HCT116 (cell line): ENCODE measurements at regions not wholly inside any gene's neighbourhood (a gene's known extent, or its start where the extent isn't known, plus 50 kb on each side); places are given as distances from the start of the nearest gene placed in this dataset.

Experiments used
- ATAC-seq: fragments of 200-7000 bp; cut with Tn5 transposase; 2 replicates; pipeline ENCODE4 v1.9.1; 2020; ENCODE audit warnings: mild to moderate bottlenecking, moderate library complexity
- BruUV-seq: library from RNA; stranded (reverse); fragments of 400-500 nt; replicated peaks from 2 replicates; lab custom pipeline; 2021; lab: Mats Ljungman, UMichigan
- CTCF ChIA-PET: fragments of 300-600 bp; sonication (Branson Sonifier 250); formaldehyde crosslinking; loops from one replicate; lab custom pipeline; 2021; ENCODE audit warnings: antibody characterized with exemption; lab: Charles Lee
- POLR2A ChIA-PET: fragments of 300-600, 350-600 bp; sonication (Branson Sonifier 250); formaldehyde crosslinking; loops from one replicate; lab custom pipeline; 2021; ENCODE audit warnings: antibody characterized with exemption; lab: Charles Lee
- RAD21 ChIA-PET, 2 experiments: fragments of 300-600 bp; sonication (Branson Sonifier 250); formaldehyde crosslinking; loops; one replicate each; lab custom pipeline; 2023; ENCODE audit warnings: low total read pairs in 2 of 2; ENCODE audit not compliant: uncharacterized antibody in 2 of 2, unreplicated experiment in 2 of 2, low non-redundant PET in 1 of 2; lab: Charles Lee
- DNase-seq: peaks from one replicate; pipeline ENCODE4 v3.0.0-alpha.2; 2010; ENCODE audit warnings: low read depth, low spot score
- H2AFZ ChIP-seq: fragments of 200-600 bp; shearing (Covaris generic), sonication (generic); 2 replicates; pipeline ENCODE4 v1.6.1; 2017; ENCODE audit warnings: low read depth, mixed run types, mixed read lengths, antibody characterized with exemption, low read length; ENCODE audit not compliant: poor library complexity, severe bottlenecking
- H3K27ac ChIP-seq: 2 replicates; pipeline ENCODE4 v1.5.1; 2012; ENCODE audit warnings: low read depth, low read length
- H3K27me3 ChIP-seq: fragments of 200-600 bp; sonication (generic); 2 replicates; pipeline ENCODE4 v1.6.1; 2016; ENCODE audit warnings: mixed run types, low read length, mixed read lengths; ENCODE audit not compliant: insufficient read depth
- H3K36me3 ChIP-seq, 2 experiments: fragments of 200-500 bp in 1 of 2; fragments of 200-600 bp in 1 of 2; sonication (Bioruptor generic) in 1 of 2; sonication (generic) in 1 of 2; 2 replicates each; pipeline versions ENCODE4 v1.5.1 to v1.6.1; 2014 to 2016; ENCODE audit warnings: low read length in 2 of 2, inconsistent platforms in 1 of 2, mixed read lengths in 1 of 2, mixed run types in 1 of 2; ENCODE audit not compliant: insufficient read depth in 2 of 2, control insufficient read depth in 1 of 2
- H3K4me1 ChIP-seq, 2 experiments: fragments of 200-600 bp in 1 of 2; sonication (generic) in 1 of 2; 2 replicates each; pipeline versions ENCODE4 v1.5.1 to v1.6.1; 2012 to 2017; ENCODE audit warnings: low read length in 2 of 2, inconsistent platforms in 1 of 2, mild to moderate bottlenecking in 1 of 2, mixed read lengths in 1 of 2, mixed run types in 1 of 2, moderate library complexity in 1 of 2; ENCODE audit not compliant: insufficient read depth in 2 of 2, control insufficient read depth in 1 of 2
- H3K4me2 ChIP-seq: fragments of 200-600 bp; sonication (generic); 2 replicates; pipeline ENCODE4 v1.6.1; 2017; ENCODE audit warnings: mixed run types, low read length, mixed read lengths
- H3K4me3 ChIP-seq, 2 experiments: fragments of 200-600 bp in 1 of 2; sonication (generic) in 1 of 2; replicated peaks in 1 of 2; 2 replicates each; pipeline ENCODE4 v1.5.1; 2011 to 2016; ENCODE audit warnings: low read length in 2 of 2, control low read depth in 1 of 2, low read depth in 1 of 2, mild to moderate bottlenecking in 1 of 2, mixed read lengths in 1 of 2, mixed run types in 1 of 2
- H3K79me2 ChIP-seq: fragments of 200-600 bp; sonication (generic); 2 replicates; pipeline ENCODE4 v1.6.1; 2017; ENCODE audit warnings: mild to moderate bottlenecking, mixed run types, low read length, moderate library complexity, mixed read lengths; ENCODE audit not compliant: insufficient read depth
- H3K9ac ChIP-seq: fragments of 200-600 bp; sonication (generic); 2 replicates; pipeline ENCODE4 v1.6.1; 2016; ENCODE audit warnings: low read length, mixed read lengths
- H3K9me2 ChIP-seq: fragments of 200-600 bp; sonication (generic), shearing (Covaris generic); 2 replicates; pipeline ENCODE4 v1.6.1; 2017; ENCODE audit warnings: mixed run types, mild to moderate bottlenecking, moderate library complexity; ENCODE audit not compliant: insufficient read depth
- H3K9me3 ChIP-seq, 2 experiments: fragments of 200-500 bp in 1 of 2; fragments of 200-600 bp in 1 of 2; sonication (Bioruptor generic) in 1 of 2; sonication (generic) in 1 of 2; 2 replicates each; pipeline ENCODE4 v1.6.1; 2014 to 2017; ENCODE audit warnings: low read length in 2 of 2, mixed read lengths in 2 of 2, inconsistent platforms in 1 of 2, low read depth in 1 of 2, mild to moderate bottlenecking in 1 of 2, mixed run types in 1 of 2, moderate library complexity in 1 of 2; ENCODE audit not compliant: control insufficient read depth in 1 of 2, insufficient read depth in 1 of 2
- H4K20me1 ChIP-seq: fragments of 200-600 bp; sonication (generic), shearing (Covaris generic); 2 replicates; pipeline ENCODE4 v1.6.1; 2017; ENCODE audit warnings: mixed run types, mild to moderate bottlenecking, moderate library complexity; ENCODE audit not compliant: insufficient read depth
- CBX3 ChIP-seq: IDR thresholded peaks from 2 replicates; pipeline ENCODE4 v1.6.1; 2012; ENCODE audit warnings: low read depth
- FOSL1 ChIP-seq: IDR thresholded peaks from 2 replicates; pipeline ENCODE4 v1.6.1; 2012; ENCODE audit warnings: low read depth
- JUND ChIP-seq: IDR thresholded peaks from 2 replicates; pipeline ENCODE4 v1.6.1; 2012
- POLR2AphosphoS5 ChIP-seq: IDR thresholded peaks from 2 replicates; pipeline ENCODE4 v1.6.1; 2011; ENCODE audit warnings: mild to moderate bottlenecking, low read depth, low read length, moderate library complexity
- REST ChIP-seq: IDR thresholded peaks from 2 replicates; pipeline ENCODE4 v1.6.1; 2012; ENCODE audit warnings: low read depth
- SIN3A ChIP-seq: IDR thresholded peaks from 2 replicates; pipeline ENCODE4 v1.6.1; 2012; ENCODE audit warnings: low read depth
- SP1 ChIP-seq: IDR thresholded peaks from 2 replicates; pipeline ENCODE4 v1.6.1; 2012; ENCODE audit warnings: low read depth
- SRF ChIP-seq: IDR thresholded peaks from 2 replicates; pipeline ENCODE4 v1.6.1; 2012; ENCODE audit warnings: low read depth
- TCF7L2 ChIP-seq: IDR thresholded peaks from 2 replicates; pipeline ENCODE4 v1.7.0; 2011; ENCODE audit warnings: borderline replicate concordance, inconsistent platforms; ENCODE audit not compliant: insufficient read depth, insufficient read length; ENCODE audit errors: extremely low read depth
- YY1 ChIP-seq: IDR thresholded peaks from 2 replicates; pipeline ENCODE4 v1.6.1; 2011; ENCODE audit warnings: low read length, low read depth, moderate library complexity, mild to moderate bottlenecking; ENCODE audit not compliant: insufficient replicate concordance; ENCODE audit errors: extremely low read depth
- ZFX ChIP-seq: fragments of 450-650 bp; IDR thresholded peaks from 2 replicates; pipeline ENCODE4 v1.6.1; 2017
- ZNF274 ChIP-seq: fragments of 200-500 bp; sonication (Bioruptor generic); IDR thresholded peaks from 2 replicates; pipeline ENCODE4 v1.6.1; 2014; ENCODE audit warnings: mild to moderate bottlenecking, low read depth, low read length, inconsistent platforms
- intact Hi-C: fragments of 100-400 bp; cut with micrococcal nuclease; formaldehyde crosslinking; loops from 2 replicates; pipeline ENCODE4 v1.10.0; 2022
- TF ChIP-seq, protein P1 (sequence below): IDR thresholded peaks from 2 replicates; pipeline ENCODE4 v1.6.1; 2012

DNA sequence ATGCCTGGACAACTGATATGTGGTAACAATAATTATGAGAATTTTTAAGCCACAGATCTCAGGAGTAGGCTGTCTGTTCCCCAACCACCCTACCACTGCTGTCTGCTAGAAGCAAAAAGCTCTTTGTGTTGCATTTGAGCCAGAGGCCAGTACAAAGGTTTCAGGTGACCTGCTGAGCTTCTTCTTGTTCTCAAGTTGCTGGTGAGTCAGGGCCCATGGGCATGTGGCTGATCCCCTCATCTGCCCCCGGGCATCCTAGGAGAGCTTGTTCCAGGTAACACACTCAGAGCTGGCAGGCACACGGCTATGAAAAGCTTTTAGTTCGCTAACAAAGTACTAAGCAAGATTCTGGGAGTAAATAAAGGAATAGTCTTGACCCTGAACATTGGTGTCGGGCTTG lies 285.3 kb downstream of the CDC5L start:
- Histone ChIP-seq H2AFZ (no peak overlapping the region), H4K20me1 (no peaks in the 10 kb centered on the region), H3K27ac (no peak overlapping the region), H3K79me2 (no peaks in the 10 kb centered on the region), H3K9ac (no peak overlapping the region), H3K4me3 (no peak overlapping the region), H3K9me3 (no peaks in the 10 kb centered on the region), H3K4me2 (peak overlapping the region; percentile 13; the same call in 1 of the 2 replicates), H3K4me1 (peaks cover 11 to 38% of the 10 kb centered on the region in 2 experiments; a peak in 3 of 4 replicates), H3K36me3 (no peaks in the 10 kb centered on the region), H3K27me3 (no peaks in the 10 kb centered on the region; the same call in 1 of the 2 replicates), H3K9me2 (no peaks in the 10 kb centered on the region)
- DNase-seq (no peak), ATAC-seq (no peak)
- ChIA-PET RAD21 (no interaction called here), CTCF (no interaction called here), POLR2A (no interaction called here)
- TF ChIP-seq SRF, result no peak
- no TSS peak for BruUV-seq
- intact Hi-C loops, result no loop called here

DNA sequence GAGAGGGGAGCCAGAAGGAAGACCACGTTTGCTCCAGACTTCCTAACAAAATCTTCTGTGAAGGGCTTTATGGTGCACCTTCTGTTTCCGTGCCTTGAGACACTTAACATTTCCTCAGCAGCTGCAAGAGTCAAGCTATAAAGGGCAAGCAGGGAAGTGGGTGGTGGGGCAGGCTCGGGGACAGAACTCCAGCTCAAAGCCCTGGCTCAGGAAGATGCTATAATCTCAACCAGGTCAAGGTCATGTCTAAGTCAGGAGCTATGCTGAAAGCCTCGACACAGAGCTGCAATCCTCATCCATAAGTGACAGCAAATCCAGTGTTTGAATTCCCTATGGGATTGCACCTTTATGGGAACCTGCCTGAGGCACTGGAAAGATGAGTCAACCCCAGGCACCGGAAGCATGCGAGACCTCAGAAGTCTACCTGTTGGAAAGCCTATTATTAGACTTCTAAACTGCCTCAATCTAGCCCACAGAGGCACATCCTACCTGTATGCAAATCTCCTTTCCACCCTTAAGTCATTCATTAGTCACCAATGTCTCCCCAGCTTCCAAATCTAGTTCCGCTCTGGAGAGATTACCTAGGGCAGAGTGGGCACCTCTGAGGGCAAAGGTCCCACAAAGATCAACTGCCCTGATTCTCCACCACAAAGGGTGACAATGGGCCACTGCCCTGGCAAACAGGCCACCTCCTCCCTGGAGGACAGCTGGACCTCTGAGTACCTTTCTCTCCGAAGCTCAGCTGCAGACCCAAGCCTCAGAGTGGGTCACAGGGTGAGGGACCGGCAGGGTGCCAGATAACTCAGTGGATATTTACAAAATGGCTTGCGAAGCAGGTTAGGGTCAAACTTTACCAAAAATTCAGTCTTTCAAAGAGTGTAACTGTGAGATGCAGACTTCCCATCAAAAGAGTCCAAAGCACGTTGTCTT lies 287.0 kb downstream of the CDC5L start:
- Histone ChIP-seq H3K27me3 (no peaks in the 10 kb centered on the region; the same call in 1 of the 2 replicates), H3K27ac (no peak overlapping the region), H2AFZ (no peak overlapping the region), H3K9me2 (no peaks in the 10 kb centered on the region), H3K79me2 (no peaks in the 10 kb centered on the region), H3K4me3 (0 out of 4 replicates have a peak overlapping the region, but pooled peaks of 1 of the 2 experiments have one; percentile 2), H4K20me1 (no peaks in the 10 kb centered on the region), H3K9me3 (no peaks in the 10 kb centered on the region), H3K9ac (no peak overlapping the region), H3K4me2 (peak overlapping the region; percentile 45), H3K4me1 (peaks cover 11 to 34% of the 10 kb centered on the region in 2 experiments; a peak in 3 of 4 replicates), H3K36me3 (no peaks in the 10 kb centered on the region)
- CTCF ChIA-PET, result interaction anchor here (1.4 to 1.7 kb wide), 2 partner anchors 1040 to 1248 kb away, joined by 3 to 5 read pairs; no protein-coding TSS in a partner anchor
- no TSS peak for BruUV-seq
- RAD21 ChIA-PET, result no interaction called here
- POLR2A ChIA-PET, result no interaction called here
- ATAC-seq (peak; percentile 62), DNase-seq (peak; percentile 26)
- TF ChIP-seq JUND, result peak; percentile 33; the same call in 1 of the 2 replicates
- peak; percentile 60 for TF ChIP-seq TCF7L2
- no peak for TF ChIP-seq SIN3A
- TF ChIP-seq YY1, result no peak
- TF ChIP-seq POLR2AphosphoS5, result no peak
- TF ChIP-seq SP1, result 0 out of 2 replicates have a peak, but pooled peaks have one; percentile 18
- TF ChIP-seq CBX3, result no peak
- no peak for TF ChIP-seq SRF
- no peak for TF ChIP-seq ZNF274
- no peak for TF ChIP-seq ZFX
- TF ChIP-seq, protein P1, sequence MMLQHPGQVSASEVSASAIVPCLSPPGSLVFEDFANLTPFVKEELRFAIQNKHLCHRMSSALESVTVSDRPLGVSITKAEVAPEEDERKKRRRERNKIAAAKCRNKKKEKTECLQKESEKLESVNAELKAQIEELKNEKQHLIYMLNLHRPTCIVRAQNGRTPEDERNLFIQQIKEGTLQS, result no peak
- TF ChIP-seq FOSL1, result peak; percentile 51
- no peak for TF ChIP-seq REST
- intact Hi-C loops, result no loop called here
